ENCODE measurements at regions not wholly inside any gene's neighbourhood (a gene's known extent, or its start where the extent isn't known, plus 50 kb on each side); places are given as distances from the start of the nearest gene placed in this dataset.

- Histone ChIP-seq H3K27me3 (replicated peaks; ENCODE audit: insufficient read depth, low read length) (peaks cover 93% of the 10 kb centered on the region), H3K9me3 (replicated peaks; ENCODE audit: insufficient read depth, low read length) (no peaks in the 10 kb centered on the region), H4K20me1 (ENCODE audit: insufficient read depth, low read length) (no peaks in the 10 kb centered on the region), H3K9me2 (replicated peaks; ENCODE audit: insufficient read depth, low read length) (no peaks in the 10 kb centered on the region), H3K4me1 (ENCODE audit: low read length) (no peaks in the 10 kb centered on the region), H3K27ac (ENCODE audit: low read length) (no peak overlapping the region), H3K9ac (ENCODE audit: low read length) (no peak overlapping the region), H3K4me2 (ENCODE audit: low read depth, low read length) (no peak overlapping the region), H3K4me3 (ENCODE audit: low read length) (no peak overlapping the region), H3K36me3 (replicated peaks; ENCODE audit: insufficient read depth, low read length) (no peaks in the 10 kb centered on the region), H2AFZ (ENCODE audit: low read length) (no peak overlapping the region), H3F3A (ENCODE audit: insufficient read depth, low read length) (no peaks in the 10 kb centered on the region), H3K79me2 (ENCODE audit: low read length) (no peaks in the 10 kb centered on the region)
- no peak for TF ChIP-seq CTCF (IDR thresholded peaks at IDR 0.05; ENCODE audit: low read length)
- TF ChIP-seq EZH2 (optimal IDR thresholded peaks at IDR 0.05; ENCODE audit: low read depth, low read length) = no peak
- no peak for TF ChIP-seq EZH2phosphoT487 (IDR thresholded peaks at IDR 0.05; ENCODE audit: low read length)
- DNase-seq = no peak
Observed at GRCh38 chr22:48921411-48921903, 906.2 kb downstream of the BRD1 start.

GRCh38 chr22:48920776-48921241, 906.9 kb downstream of the BRD1 start:
- no peaks in the 10 kb centered on the region for H4K20me1 ChIP-seq (ENCODE audit: insufficient read depth, low read length)
- H3K4me3 ChIP-seq (ENCODE audit: low read length) = no peak overlapping the region
- no peak overlapping the region for H2AFZ ChIP-seq (ENCODE audit: low read length)
- no peak overlapping the region for H3K9ac ChIP-seq (ENCODE audit: low read length)
- no peak for DNase-seq
- H3K27me3 ChIP-seq (replicated peaks; ENCODE audit: insufficient read depth, low read length) = peaks cover 95% of the 10 kb centered on the region
- no peaks in the 10 kb centered on the region for H3K9me3 ChIP-seq (replicated peaks; ENCODE audit: insufficient read depth, low read length)
- TF ChIP-seq EZH2 (optimal IDR thresholded peaks at IDR 0.05; ENCODE audit: low read depth, low read length) (no peak), EZH2phosphoT487 (IDR thresholded peaks at IDR 0.05; ENCODE audit: low read length) (no peak), CTCF (IDR thresholded peaks at IDR 0.05; ENCODE audit: low read length) (no peak)
- H3K9me2 ChIP-seq (replicated peaks; ENCODE audit: insufficient read depth, low read length) = no peaks in the 10 kb centered on the region
- no peaks in the 10 kb centered on the region for H3F3A ChIP-seq (ENCODE audit: insufficient read depth, low read length)
- H3K36me3 ChIP-seq (replicated peaks; ENCODE audit: insufficient read depth, low read length) = no peaks in the 10 kb centered on the region
- H3K4me2 ChIP-seq (ENCODE audit: low read depth, low read length) = no peak overlapping the region
- H3K27ac ChIP-seq (ENCODE audit: low read length) = no peak overlapping the region
- H3K4me1 ChIP-seq (ENCODE audit: low read length) = no peaks in the 10 kb centered on the region
- H3K79me2 ChIP-seq (ENCODE audit: low read length) = no peaks in the 10 kb centered on the region

- H3K9ac ChIP-seq (ENCODE audit: low read length) = no peak overlapping the region
- H3K4me2 ChIP-seq (ENCODE audit: low read depth, low read length) = no peak overlapping the region
- H3K4me1 ChIP-seq (ENCODE audit: low read length) = no peaks in the 10 kb centered on the region
- no peak overlapping the region for H3K27ac ChIP-seq (ENCODE audit: low read length)
- no peak overlapping the region for H2AFZ ChIP-seq (ENCODE audit: low read length)
- H3K36me3 ChIP-seq (replicated peaks; ENCODE audit: insufficient read depth, low read length) = no peaks in the 10 kb centered on the region
- no peak for DNase-seq
- H3K9me3 ChIP-seq (replicated peaks; ENCODE audit: insufficient read depth, low read length) = no peaks in the 10 kb centered on the region
- H4K20me1 ChIP-seq (ENCODE audit: insufficient read depth, low read length) = no peaks in the 10 kb centered on the region
- no peaks in the 10 kb centered on the region for H3K79me2 ChIP-seq (ENCODE audit: low read length)
- peaks cover 96% of the 10 kb centered on the region for H3K27me3 ChIP-seq (replicated peaks; ENCODE audit: insufficient read depth, low read length)
- no peak overlapping the region for H3K4me3 ChIP-seq (ENCODE audit: low read length)
- H3F3A ChIP-seq (ENCODE audit: insufficient read depth, low read length) = no peaks in the 10 kb centered on the region
- TF ChIP-seq EZH2phosphoT487 (IDR thresholded peaks at IDR 0.05; ENCODE audit: low read length) = no peak
- TF ChIP-seq CTCF (IDR thresholded peaks at IDR 0.05; ENCODE audit: low read length) = no peak
- no peak for TF ChIP-seq EZH2 (optimal IDR thresholded peaks at IDR 0.05; ENCODE audit: low read depth, low read length)
- H3K9me2 ChIP-seq (replicated peaks; ENCODE audit: insufficient read depth, low read length) = no peaks in the 10 kb centered on the region
Observed at GRCh38 chr22:48919851-48920589, 907.7 kb downstream of the BRD1 start.

Measured in MM.1S (cell line).